HEK293 (cell line): ENCODE measurements at regions not wholly inside any gene's neighbourhood (a gene's known extent, or its start where the extent isn't known, plus 50 kb on each side); places are given as distances from the start of the nearest gene placed in this dataset.

Experiments
- CTCF ChIA-PET: fragments of 350-600 bp; formaldehyde crosslinking; extraction: SDS; loops from one replicate; lab custom pipeline; 2021; ENCODE audit warnings: antibody characterized with exemption; lab: Yijun Ruan, JAX
- POLR2A ChIA-PET: fragments of 300-600 bp; formaldehyde crosslinking; extraction: SDS; loops from one replicate; lab custom pipeline; 2020; ENCODE audit warnings: antibody characterized with exemption, inconsistent platforms; lab: Yijun Ruan, JAX
- H3K27ac ChIP-seq: fragments of 200-500 bp; sonication (Bioruptor generic); 2 replicates; pipeline ENCODE4 v1.5.1; 2014; ENCODE audit warnings: low read depth, low read length, control low read depth, inconsistent platforms; ENCODE audit errors: extremely low read depth
- H3K36me3 ChIP-seq, 2 experiments: fragments of 200-500 bp in 1 of 2; sonication (Bioruptor generic) in 1 of 2; 1 replicate in 1 of 2; 2 replicates in 1 of 2; pipeline ENCODE4 v1.5.1; 2014 to 2017; ENCODE audit warnings: inconsistent platforms in 2 of 2, low read length in 2 of 2; ENCODE audit not compliant: control insufficient read depth in 2 of 2, insufficient read depth in 1 of 2
- H3K4me1 ChIP-seq: fragments of 200-500 bp; sonication (Bioruptor generic); 2 replicates; pipeline ENCODE4 v1.5.1; 2014; ENCODE audit warnings: mild to moderate bottlenecking, low read length, inconsistent platforms; ENCODE audit not compliant: control insufficient read depth, insufficient read depth
- H3K4me3 ChIP-seq: 2 replicates; pipeline ENCODE4 v1.5.1; 2011; ENCODE audit warnings: low read depth, mild to moderate bottlenecking, control low read depth, low read length, moderate library complexity
- H3K9me3 ChIP-seq: fragments of 200-500 bp; sonication (Bioruptor generic); 2 replicates; pipeline ENCODE4 v1.5.1; 2014; ENCODE audit warnings: low read depth, low read length, inconsistent platforms; ENCODE audit not compliant: control insufficient read depth, insufficient read depth
- AEBP2 ChIP-seq: fragments of 450-650 bp; formaldehyde crosslinking; IDR thresholded peaks from 2 replicates; pipeline ENCODE4 v1.5.1; 2016; ENCODE audit warnings: missing biosample characterization, missing genetic modification characterization, borderline replicate concordance
- HOXC10 ChIP-seq: sonication (generic); formaldehyde crosslinking; IDR thresholded peaks from 2 replicates; pipeline ENCODE4 v1.8.1; 2023; ENCODE audit warnings: mild to moderate bottlenecking, missing genetic modification reagents
- INSM2 ChIP-seq: fragments of 450-650 bp; formaldehyde crosslinking; IDR thresholded peaks from 2 replicates; pipeline ENCODE4 v1.5.1; 2016; ENCODE audit warnings: missing biosample characterization, missing genetic modification characterization
- PBX3 ChIP-seq: sonication (generic); formaldehyde crosslinking; IDR thresholded peaks from 2 replicates; pipeline ENCODE4 v1.8.1; 2022; ENCODE audit warnings: mild to moderate bottlenecking, moderate library complexity, missing genetic modification reagents
- SP7 ChIP-seq: fragments of 450-650 bp; formaldehyde crosslinking; IDR thresholded peaks from 2 replicates; pipeline ENCODE4 v1.5.1; 2016; ENCODE audit warnings: missing biosample characterization, missing genetic modification characterization
- ZBTB20 ChIP-seq: fragments of 450-650 bp; formaldehyde crosslinking; IDR thresholded peaks from 2 replicates; pipeline ENCODE4 v1.5.1; 2016; ENCODE audit warnings: missing biosample characterization, missing genetic modification characterization
- ZNF121 ChIP-seq: fragments of 450-650 bp; formaldehyde crosslinking; IDR thresholded peaks from 2 replicates; pipeline ENCODE4 v1.5.1; 2016; ENCODE audit warnings: missing biosample characterization, missing genetic modification characterization
- ZNF175 ChIP-seq: fragments of 450-650 bp; formaldehyde crosslinking; IDR thresholded peaks from 2 replicates; pipeline ENCODE4 v1.5.1; 2016; ENCODE audit warnings: missing biosample characterization, missing genetic modification characterization
- ZNF248 ChIP-seq: fragments of 450-650 bp; formaldehyde crosslinking; IDR thresholded peaks from 2 replicates; pipeline ENCODE4 v1.5.1; 2017; ENCODE audit warnings: missing biosample characterization, missing genetic modification characterization
- ZNF423 ChIP-seq: fragments of 450-650 bp; formaldehyde crosslinking; IDR thresholded peaks from 2 replicates; pipeline ENCODE4 v1.5.1; 2016; ENCODE audit warnings: missing biosample characterization, missing genetic modification characterization
- ZNF426 ChIP-seq: fragments of 450-650 bp; formaldehyde crosslinking; IDR thresholded peaks from 2 replicates; pipeline ENCODE4 v1.5.1; 2017; ENCODE audit warnings: missing biosample characterization, missing genetic modification characterization, mild to moderate bottlenecking, inconsistent platforms, moderate library complexity
- ZNF433 ChIP-seq: fragments of 450-650 bp; formaldehyde crosslinking; IDR thresholded peaks from 2 replicates; pipeline ENCODE4 v1.5.1; 2016; ENCODE audit warnings: missing biosample characterization, missing genetic modification characterization, low read depth
- ZNF449 ChIP-seq: fragments of 450-650 bp; formaldehyde crosslinking; IDR thresholded peaks from 2 replicates; pipeline ENCODE4 v1.5.1; 2017; ENCODE audit warnings: missing biosample characterization, mild to moderate bottlenecking, missing genetic modification characterization, moderate library complexity
- ZSCAN18 ChIP-seq: fragments of 450-650 bp; formaldehyde crosslinking; IDR thresholded peaks from 2 replicates; pipeline ENCODE4 v1.5.1; 2016; ENCODE audit warnings: missing biosample characterization, missing genetic modification characterization
- TF ChIP-seq, protein P1 (sequence below): fragments of 450-650 bp; formaldehyde crosslinking; IDR thresholded peaks from 2 replicates; pipeline ENCODE4 v1.5.1; 2016; ENCODE audit warnings: missing biosample characterization, missing genetic modification characterization

DNA sequence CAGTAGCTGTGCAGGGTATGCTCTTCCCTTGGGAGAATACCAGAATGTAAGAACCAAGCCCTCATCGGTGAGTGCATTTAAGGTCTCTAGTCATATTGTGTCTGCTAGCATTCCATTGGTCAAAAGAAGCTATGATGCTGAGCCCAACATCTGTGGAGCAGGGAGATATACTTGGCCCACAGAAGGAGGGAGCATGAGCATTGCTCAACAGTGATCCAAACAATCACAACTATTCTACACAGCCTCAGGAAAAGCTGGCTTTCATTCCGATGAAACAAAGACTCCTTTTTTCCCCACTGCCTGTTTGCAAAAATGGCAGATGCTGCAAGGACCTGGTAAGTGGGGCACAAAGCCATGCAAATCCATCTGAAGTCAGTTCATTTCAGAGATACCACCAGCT, 80.6 kb upstream of the DHX15 start (continued):
- TF ChIP-seq AEBP2 (tag by site-specific recombination) (no peak), SP7 (tag by site-specific recombination) (no peak), ZNF423 (tag by site-specific recombination) (no peak), ZNF121 (no peak), ZBTB20 (tag by site-specific recombination) (no peak)
- TF ChIP-seq, protein P1, sequence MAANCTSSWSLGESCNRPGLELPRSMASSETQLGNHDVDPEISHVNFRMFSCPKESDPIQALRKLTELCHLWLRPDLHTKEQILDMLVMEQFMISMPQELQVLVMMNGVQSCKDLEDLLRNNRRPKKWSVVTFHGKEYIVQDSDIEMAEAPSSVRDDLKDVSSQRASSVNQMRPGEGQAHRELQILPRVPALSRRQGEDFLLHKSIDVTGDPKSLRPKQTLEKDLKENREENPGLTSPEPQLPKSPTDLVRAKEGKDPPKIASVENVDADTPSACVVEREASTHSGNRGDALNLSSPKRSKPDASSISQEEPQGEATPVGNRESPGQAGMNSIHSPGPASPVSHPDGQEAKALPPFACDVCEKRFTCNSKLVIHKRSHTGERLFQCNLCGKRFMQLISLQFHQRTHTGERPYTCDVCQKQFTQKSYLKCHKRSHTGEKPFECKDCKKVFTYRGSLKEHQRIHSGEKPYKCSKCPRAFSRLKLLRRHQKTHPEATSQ (tag by site-specific recombination), result no peak

- no peak overlapping the region for H3K4me3 ChIP-seq
- H3K4me1 ChIP-seq, result no peaks in the 10 kb centered on the region
- no peaks in the 10 kb centered on the region for H3K9me3 ChIP-seq
- TF ChIP-seq INSM2 (tag by site-specific recombination), result no peak
- no peak for TF ChIP-seq ZNF426 (tag by site-specific recombination)
- TF ChIP-seq ZSCAN18 (tag by site-specific recombination), result no peak
- no peak for TF ChIP-seq ZNF175
- TF ChIP-seq ZNF449, result no peak
- no peak for TF ChIP-seq ZNF248 (tag by site-specific recombination)
- TF ChIP-seq HOXC10 (CRISPR knock-in tag), result no peak
- TF ChIP-seq ZNF433, result no peak
- no peak for TF ChIP-seq PBX3 (CRISPR knock-in tag)
- no peak for TF ChIP-seq ZNF121
- TF ChIP-seq, all 188 proteins: peak for 0
- no peaks in the 10 kb centered on the region for H3K36me3 ChIP-seq
- POLR2A ChIA-PET, result no interaction called here
- H3K27ac ChIP-seq, result no peak overlapping the region
- CTCF ChIA-PET, result no interaction called here
Observed at GRCh38 chr4:24666316-24666715, 82.0 kb upstream of the DHX15 start.
